HEK293 (cell line): ENCODE measurements at regions not wholly inside any gene's neighbourhood (a gene's known extent, or its start where the extent isn't known, plus 50 kb on each side); places are given as distances from the start of the nearest gene placed in this dataset.

Experiments
- CTCF ChIA-PET: fragments of 350-600 bp; formaldehyde crosslinking; extraction: SDS; loops from one replicate; lab custom pipeline; 2021; ENCODE audit warnings: antibody characterized with exemption; lab: Yijun Ruan, JAX
- POLR2A ChIA-PET: fragments of 300-600 bp; formaldehyde crosslinking; extraction: SDS; loops from one replicate; lab custom pipeline; 2020; ENCODE audit warnings: antibody characterized with exemption, inconsistent platforms; lab: Yijun Ruan, JAX
- H3K27ac ChIP-seq: fragments of 200-500 bp; sonication (Bioruptor generic); 2 replicates; pipeline ENCODE4 v1.5.1; 2014; ENCODE audit warnings: low read depth, low read length, control low read depth, inconsistent platforms; ENCODE audit errors: extremely low read depth
- H3K36me3 ChIP-seq, 2 experiments: fragments of 200-500 bp in 1 of 2; sonication (Bioruptor generic) in 1 of 2; 1 replicate in 1 of 2; 2 replicates in 1 of 2; pipeline ENCODE4 v1.5.1; 2014 to 2017; ENCODE audit warnings: inconsistent platforms in 2 of 2, low read length in 2 of 2; ENCODE audit not compliant: control insufficient read depth in 2 of 2, insufficient read depth in 1 of 2
- H3K4me1 ChIP-seq: fragments of 200-500 bp; sonication (Bioruptor generic); 2 replicates; pipeline ENCODE4 v1.5.1; 2014; ENCODE audit warnings: mild to moderate bottlenecking, low read length, inconsistent platforms; ENCODE audit not compliant: control insufficient read depth, insufficient read depth
- H3K4me3 ChIP-seq: 2 replicates; pipeline ENCODE4 v1.5.1; 2011; ENCODE audit warnings: low read depth, mild to moderate bottlenecking, control low read depth, low read length, moderate library complexity
- H3K9me3 ChIP-seq: fragments of 200-500 bp; sonication (Bioruptor generic); 2 replicates; pipeline ENCODE4 v1.5.1; 2014; ENCODE audit warnings: low read depth, low read length, inconsistent platforms; ENCODE audit not compliant: control insufficient read depth, insufficient read depth
- BCL11A ChIP-seq: fragments of 450-650 bp; formaldehyde crosslinking; IDR thresholded peaks from 2 replicates; pipeline ENCODE4 v1.5.1; 2016; ENCODE audit warnings: low read depth, missing biosample characterization, missing genetic modification characterization
- GLIS2 ChIP-seq: fragments of 450-650 bp; formaldehyde crosslinking; IDR thresholded peaks from 2 replicates; pipeline ENCODE4 v1.5.1; 2016; ENCODE audit warnings: missing biosample characterization, missing genetic modification characterization
- HOXD13 ChIP-seq: sonication (generic); formaldehyde crosslinking; IDR thresholded peaks from 2 replicates; pipeline ENCODE4 v1.8.0; 2022; ENCODE audit warnings: missing genetic modification reagents, borderline replicate concordance
- KLF8 ChIP-seq: fragments of 450-650 bp; formaldehyde crosslinking; IDR thresholded peaks from 2 replicates; pipeline ENCODE4 v1.5.1; 2016; ENCODE audit warnings: missing biosample characterization, missing genetic modification characterization
- RBAK ChIP-seq: fragments of 450-650 bp; formaldehyde crosslinking; IDR thresholded peaks from 2 replicates; pipeline ENCODE4 v1.5.1; 2016; ENCODE audit warnings: missing biosample characterization, missing genetic modification characterization
- REST ChIP-seq: fragments of 450-650 bp; formaldehyde crosslinking; IDR thresholded peaks from 2 replicates; pipeline ENCODE4 v1.5.1; 2016; ENCODE audit warnings: missing biosample characterization, missing genetic modification characterization
- SCRT2 ChIP-seq: fragments of 450-650 bp; formaldehyde crosslinking; IDR thresholded peaks from 2 replicates; pipeline ENCODE4 v1.5.1; 2016; ENCODE audit warnings: missing biosample characterization, missing genetic modification characterization
- WT1 ChIP-seq: fragments of 450-650 bp; formaldehyde crosslinking; IDR thresholded peaks from 2 replicates; pipeline ENCODE4 v1.5.1; 2016; ENCODE audit warnings: missing biosample characterization, missing genetic modification characterization
- ZBTB48 ChIP-seq: fragments of 450-650 bp; formaldehyde crosslinking; IDR thresholded peaks from 2 replicates; pipeline ENCODE4 v1.5.1; 2016; ENCODE audit warnings: missing biosample characterization, missing genetic modification characterization
- ZIC2 ChIP-seq: fragments of 450-650 bp; formaldehyde crosslinking; IDR thresholded peaks from 2 replicates; pipeline ENCODE4 v1.5.1; 2016; ENCODE audit warnings: missing biosample characterization, missing genetic modification characterization
- ZNF138 ChIP-seq: fragments of 450-650 bp; formaldehyde crosslinking; IDR thresholded peaks from 2 replicates; pipeline ENCODE4 v1.5.1; 2016; ENCODE audit warnings: missing biosample characterization, missing genetic modification characterization, borderline replicate concordance
- ZNF140 ChIP-seq: fragments of 450-650 bp; formaldehyde crosslinking; IDR thresholded peaks from 2 replicates; pipeline ENCODE4 v1.5.1; 2016; ENCODE audit warnings: missing biosample characterization, missing genetic modification characterization
- ZNF202 ChIP-seq: fragments of 450-650 bp; formaldehyde crosslinking; IDR thresholded peaks from 2 replicates; pipeline ENCODE4 v1.5.1; 2016; ENCODE audit warnings: missing biosample characterization, missing genetic modification characterization, borderline replicate concordance
- ZNF24 ChIP-seq: fragments of 450-650 bp; formaldehyde crosslinking; IDR thresholded peaks from 2 replicates; pipeline ENCODE4 v1.5.1; 2016; ENCODE audit warnings: missing biosample characterization, missing genetic modification characterization
- ZNF350 ChIP-seq: fragments of 450-650 bp; formaldehyde crosslinking; IDR thresholded peaks from 2 replicates; pipeline ENCODE4 v1.5.0; 2017; ENCODE audit warnings: missing biosample characterization, mild to moderate bottlenecking, missing genetic modification characterization
- ZNF362 ChIP-seq: fragments of 450-650 bp; formaldehyde crosslinking; IDR thresholded peaks from 2 replicates; pipeline ENCODE4 v1.5.1; 2016; ENCODE audit warnings: missing biosample characterization, missing genetic modification characterization
- ZNF394 ChIP-seq: fragments of 450-650 bp; formaldehyde crosslinking; IDR thresholded peaks from 2 replicates; pipeline ENCODE4 v1.5.1; 2016; ENCODE audit warnings: missing biosample characterization, missing genetic modification characterization, mild to moderate bottlenecking, moderate library complexity, borderline replicate concordance
- ZNF48 ChIP-seq: fragments of 450-650 bp; formaldehyde crosslinking; IDR thresholded peaks from 2 replicates; pipeline ENCODE4 v1.5.1; 2016; ENCODE audit warnings: missing biosample characterization, missing genetic modification characterization
- ZNF501 ChIP-seq: fragments of 450-650 bp; formaldehyde crosslinking; IDR thresholded peaks from 2 replicates; pipeline ENCODE4 v1.5.1; 2016; ENCODE audit warnings: missing biosample characterization, missing genetic modification characterization
- ZNF558 ChIP-seq: fragments of 450-650 bp; formaldehyde crosslinking; IDR thresholded peaks from 2 replicates; pipeline ENCODE4 v1.5.1; 2016; ENCODE audit warnings: missing biosample characterization, missing genetic modification characterization
- ZNF645 ChIP-seq: fragments of 450-650 bp; formaldehyde crosslinking; IDR thresholded peaks from 2 replicates; pipeline ENCODE4; 2016; ENCODE audit warnings: missing biosample characterization, missing genetic modification characterization
- ZNF654 ChIP-seq: fragments of 450-650 bp; formaldehyde crosslinking; IDR thresholded peaks from 2 replicates; pipeline ENCODE4 v1.5.1; 2016; ENCODE audit warnings: low read depth, missing biosample characterization, missing genetic modification characterization
- ZNF664 ChIP-seq: fragments of 450-650 bp; formaldehyde crosslinking; IDR thresholded peaks from 2 replicates; pipeline ENCODE4 v1.5.1; 2016; ENCODE audit warnings: missing biosample characterization, missing genetic modification characterization
- ZNF677 ChIP-seq: fragments of 450-650 bp; IDR thresholded peaks from 2 replicates; pipeline ENCODE4 v1.5.0; 2018; ENCODE audit warnings: missing biosample characterization, mild to moderate bottlenecking, missing genetic modification characterization, moderate library complexity
- TF ChIP-seq, protein P1 (sequence below): fragments of 450-650 bp; formaldehyde crosslinking; IDR thresholded peaks from 2 replicates; pipeline ENCODE4 v1.5.1; 2016; ENCODE audit warnings: missing biosample characterization, missing genetic modification characterization

DNA sequence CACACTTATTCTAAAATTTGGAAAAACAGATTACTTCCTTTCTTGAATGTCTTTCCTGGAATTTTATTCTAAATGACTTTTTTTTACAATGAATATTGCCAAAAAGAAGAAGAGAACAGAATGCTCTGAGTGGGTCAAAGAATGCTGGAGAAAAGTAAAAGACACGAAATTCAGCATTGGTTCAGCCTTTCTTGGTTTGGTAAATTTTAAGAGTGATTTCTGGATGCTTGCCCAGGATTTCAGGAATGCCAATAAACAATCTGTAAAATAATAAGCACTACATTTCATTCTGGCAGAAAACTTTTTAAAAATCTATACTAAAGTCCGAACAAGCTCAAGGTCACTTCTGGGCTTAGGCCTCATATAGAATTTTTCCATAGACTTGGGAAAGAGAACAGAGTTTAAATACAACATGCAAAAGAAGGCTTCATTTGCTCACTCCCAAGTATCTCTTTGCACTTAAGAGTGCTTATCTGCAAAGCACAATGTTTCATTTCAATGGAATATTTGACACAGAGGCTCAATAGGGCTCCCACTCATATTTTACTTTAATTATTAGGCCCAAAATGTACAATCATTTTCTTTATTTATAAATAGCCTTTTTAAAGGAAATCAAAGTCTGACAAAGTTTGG is 359.5 kb upstream of the ANKRD30A start:
- TF ChIP-seq GLIS2 (tag by site-specific recombination) (no peak), ZNF24 (tag by site-specific recombination) (no peak), KLF8 (tag by site-specific recombination) (no peak), SCRT2 (tag by site-specific recombination) (no peak)
- CTCF ChIA-PET: no interaction called here
- POLR2A ChIA-PET: no interaction called here
- Histone ChIP-seq H3K27ac (no peak overlapping the region), H3K4me1 (no peaks in the 10 kb centered on the region), H3K36me3 (no peaks in the 10 kb centered on the region), H3K9me3 (no peaks in the 10 kb centered on the region), H3K4me3 (no peak overlapping the region)

GRCh38 chr10:36764823-36765222 is 360.6 kb upstream of the ANKRD30A start:
- H3K4me1 ChIP-seq: no peaks in the 10 kb centered on the region
- ChIA-PET POLR2A (no interaction called here), CTCF (interaction anchor here (0.6 kb wide), 1 partner anchor 1156 kb away, joined by 3 read pairs; no protein-coding TSS in a partner anchor)
- no peak overlapping the region for H3K27ac ChIP-seq
- no peaks in the 10 kb centered on the region for H3K9me3 ChIP-seq
- no peak overlapping the region for H3K4me3 ChIP-seq
- H3K36me3 ChIP-seq: no peaks in the 10 kb centered on the region
- no peak for TF ChIP-seq ZNF362 (tag by site-specific recombination)
- no peak for TF ChIP-seq RBAK
- no peak for TF ChIP-seq ZNF664 (tag by site-specific recombination)
- TF ChIP-seq ZNF677 (tag by site-specific recombination): no peak
- TF ChIP-seq WT1: no peak
- TF ChIP-seq ZNF501 (tag by site-specific recombination): no peak
- TF ChIP-seq ZIC2: no peak
- TF ChIP-seq ZNF350 (tag by site-specific recombination): no peak
- TF ChIP-seq ZNF558: no peak
- TF ChIP-seq ZNF48: no peak
- TF ChIP-seq HOXD13: no peak
- TF ChIP-seq ZNF654: no peak
- no peak for TF ChIP-seq ZNF645 (tag by site-specific recombination)
- TF ChIP-seq ZNF138 (tag by site-specific recombination): no peak

DNA sequence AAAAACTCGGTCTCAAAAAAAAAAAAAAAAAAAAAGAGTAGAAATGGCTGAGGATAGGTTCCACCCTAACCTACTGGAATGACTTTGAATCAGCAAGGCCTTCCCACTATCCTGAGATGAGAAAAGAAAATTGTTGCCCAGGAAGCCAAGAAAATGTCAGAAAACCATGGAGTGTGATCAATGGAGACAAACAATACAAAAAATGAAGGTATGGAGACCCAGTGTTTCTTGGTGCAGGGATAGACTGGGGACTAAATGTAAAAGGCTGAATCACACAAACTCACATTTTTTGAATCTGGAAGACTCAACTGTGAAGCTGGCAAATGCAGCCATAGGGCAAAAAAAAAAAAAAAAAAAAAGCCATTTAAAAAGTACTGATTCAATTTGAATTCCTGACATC is 364.3 kb upstream of the ANKRD30A start:
- Histone ChIP-seq H3K36me3 (no peaks in the 10 kb centered on the region), H3K4me3 (no peak overlapping the region), H3K27ac (no peak overlapping the region), H3K4me1 (no peaks in the 10 kb centered on the region), H3K9me3 (no peaks in the 10 kb centered on the region)
- ChIA-PET POLR2A (interaction anchor here (0.7 kb wide), 1 partner anchor 720 kb away, joined by 3 read pairs; no protein-coding TSS in a partner anchor), CTCF (no interaction called here)
- no peak for TF ChIP-seq ZNF394 (tag by site-specific recombination)
- TF ChIP-seq ZNF654: no peak
- no peak for TF ChIP-seq ZNF140 (tag by site-specific recombination)
- TF ChIP-seq ZNF202 (tag by site-specific recombination): no peak
- no peak for TF ChIP-seq ZNF24 (tag by site-specific recombination)
- TF ChIP-seq BCL11A (tag by site-specific recombination): no peak
- TF ChIP-seq, protein P1, sequence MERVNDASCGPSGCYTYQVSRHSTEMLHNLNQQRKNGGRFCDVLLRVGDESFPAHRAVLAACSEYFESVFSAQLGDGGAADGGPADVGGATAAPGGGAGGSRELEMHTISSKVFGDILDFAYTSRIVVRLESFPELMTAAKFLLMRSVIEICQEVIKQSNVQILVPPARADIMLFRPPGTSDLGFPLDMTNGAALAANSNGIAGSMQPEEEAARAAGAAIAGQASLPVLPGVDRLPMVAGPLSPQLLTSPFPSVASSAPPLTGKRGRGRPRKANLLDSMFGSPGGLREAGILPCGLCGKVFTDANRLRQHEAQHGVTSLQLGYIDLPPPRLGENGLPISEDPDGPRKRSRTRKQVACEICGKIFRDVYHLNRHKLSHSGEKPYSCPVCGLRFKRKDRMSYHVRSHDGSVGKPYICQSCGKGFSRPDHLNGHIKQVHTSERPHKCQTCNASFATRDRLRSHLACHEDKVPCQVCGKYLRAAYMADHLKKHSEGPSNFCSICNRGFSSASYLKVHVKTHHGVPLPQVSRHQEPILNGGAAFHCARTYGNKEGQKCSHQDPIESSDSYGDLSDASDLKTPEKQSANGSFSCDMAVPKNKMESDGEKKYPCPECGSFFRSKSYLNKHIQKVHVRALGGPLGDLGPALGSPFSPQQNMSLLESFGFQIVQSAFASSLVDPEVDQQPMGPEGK: no peak
- no peak for TF ChIP-seq ZBTB48 (tag by site-specific recombination)
- TF ChIP-seq REST (tag by site-specific recombination): no peak
